Peyer's patch (tissue), 4 donors: ENCODE measurements at regions not wholly inside any gene's neighbourhood (a gene's known extent, or its start where the extent isn't known, plus 50 kb on each side); places are given as distances from the start of the nearest gene placed in this dataset.

Experiments used
- POLR2A ChIP-seq, 2 donors: fragments of 450-650 bp; IDR thresholded peaks; one replicate each; pipeline ENCODE4 v1.5.1; 2017; ENCODE audit warnings: antibody characterized with exemption in 2 of 2, mild to moderate bottlenecking in 2 of 2, moderate library complexity in 2 of 2
- TF ChIP-seq, protein P1 (sequence below), 6 experiments: fragments of 450-650 bp in 4 of 6; fragments of 200-600 bp in 2 of 6; sonication (generic) in 1 of 6; IDR thresholded peaks; one replicate each; pipeline ENCODE4 v1.5.1; 2017 to 2019; ENCODE audit warnings: antibody characterized with exemption in 6 of 6, mild to moderate bottlenecking in 3 of 6, moderate library complexity in 1 of 6

DNA sequence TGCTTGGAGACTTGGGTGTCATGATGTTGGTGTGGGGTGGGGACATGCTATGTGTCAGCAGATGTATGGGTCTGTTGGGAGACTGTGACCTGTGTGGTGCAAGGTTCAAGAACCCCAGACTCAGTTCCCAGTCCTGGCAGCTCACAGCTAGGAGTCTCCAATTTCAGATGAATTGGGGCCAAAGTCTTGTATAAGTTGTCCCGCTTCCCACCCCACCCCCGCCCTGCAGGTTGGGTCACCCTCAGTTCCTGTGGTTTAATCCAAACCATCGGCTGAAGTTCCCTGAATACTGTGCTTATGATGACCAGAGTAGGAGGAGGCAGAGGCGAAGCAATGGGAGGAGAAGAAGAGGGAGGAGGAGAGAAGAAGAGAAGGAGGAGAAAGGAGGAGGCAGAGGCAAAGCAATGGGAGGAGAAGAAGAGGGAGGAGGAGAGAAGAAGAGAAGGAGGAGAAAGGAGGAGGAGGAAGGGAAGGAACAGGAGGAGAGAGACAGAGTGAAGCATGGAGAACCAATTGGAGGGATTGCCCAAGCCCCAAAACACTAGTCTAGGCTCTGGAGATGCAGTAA, 112.6 kb downstream of the EFNB1 start:
- TF ChIP-seq, protein P1, sequence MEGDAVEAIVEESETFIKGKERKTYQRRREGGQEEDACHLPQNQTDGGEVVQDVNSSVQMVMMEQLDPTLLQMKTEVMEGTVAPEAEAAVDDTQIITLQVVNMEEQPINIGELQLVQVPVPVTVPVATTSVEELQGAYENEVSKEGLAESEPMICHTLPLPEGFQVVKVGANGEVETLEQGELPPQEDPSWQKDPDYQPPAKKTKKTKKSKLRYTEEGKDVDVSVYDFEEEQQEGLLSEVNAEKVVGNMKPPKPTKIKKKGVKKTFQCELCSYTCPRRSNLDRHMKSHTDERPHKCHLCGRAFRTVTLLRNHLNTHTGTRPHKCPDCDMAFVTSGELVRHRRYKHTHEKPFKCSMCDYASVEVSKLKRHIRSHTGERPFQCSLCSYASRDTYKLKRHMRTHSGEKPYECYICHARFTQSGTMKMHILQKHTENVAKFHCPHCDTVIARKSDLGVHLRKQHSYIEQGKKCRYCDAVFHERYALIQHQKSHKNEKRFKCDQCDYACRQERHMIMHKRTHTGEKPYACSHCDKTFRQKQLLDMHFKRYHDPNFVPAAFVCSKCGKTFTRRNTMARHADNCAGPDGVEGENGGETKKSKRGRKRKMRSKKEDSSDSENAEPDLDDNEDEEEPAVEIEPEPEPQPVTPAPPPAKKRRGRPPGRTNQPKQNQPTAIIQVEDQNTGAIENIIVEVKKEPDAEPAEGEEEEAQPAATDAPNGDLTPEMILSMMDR (IDR thresholded peaks at IDR 0.05): no peak
- TF ChIP-seq POLR2A (IDR thresholded peaks at IDR 0.05): no peak
